Psoas muscle (tissue), 7 donors: ENCODE measurements at regions not wholly inside any gene's neighbourhood (a gene's known extent, or its start where the extent isn't known, plus 50 kb on each side); places are given as distances from the start of the nearest gene placed in this dataset.

ENCODE experiments used
- ATAC-seq, 4 donors: fragments of 200-7000 bp; cut with Tn5 transposase; one replicate each; pipeline ENCODE4 v1.9.1; 2020; ENCODE audit warnings: moderate library complexity in 3 of 4, mild to moderate bottlenecking in 2 of 4
- DNase-seq, 2 donors: peaks; one replicate each; pipeline ENCODE4 v3.0.0-alpha.2; 2020
- H3K27ac ChIP-seq: fragments of 200-600 bp; one replicate; pipeline ENCODE4 v1.8.0; 2022
- H3K27me3 ChIP-seq, 3 donors: fragments of 200-600 bp in 1 of 3; one replicate each; pipeline versions ENCODE4 v1.6.1 to v1.8.0; 2013 to 2022; ENCODE audit warnings: low read length in 2 of 3, mild to moderate bottlenecking in 2 of 3, moderate library complexity in 1 of 3; ENCODE audit not compliant: insufficient read depth in 3 of 3
- H3K36me3 ChIP-seq, 2 donors: fragments of 200-600 bp in 1 of 2; one replicate each; pipeline versions ENCODE4 v1.6.1 to v1.8.0; 2013 to 2022; ENCODE audit warnings: low read depth in 1 of 2, mild to moderate bottlenecking in 1 of 2, moderate library complexity in 1 of 2; ENCODE audit not compliant: insufficient read depth in 1 of 2
- H3K4me1 ChIP-seq: fragments of 200-600 bp; one replicate; pipeline ENCODE4 v1.8.0; 2022
- H3K4me3 ChIP-seq: fragments of 200-600 bp; one replicate; pipeline ENCODE4 v1.8.0; 2022; ENCODE audit warnings: mild to moderate bottlenecking
- H3K9me3 ChIP-seq: fragments of 200-600 bp; one replicate; pipeline ENCODE4 v1.8.0; 2022
- CTCF ChIP-seq: fragments of 200-600 bp; IDR thresholded peaks from one replicate; pipeline ENCODE4 v1.8.0; 2022; ENCODE audit warnings: antibody characterized with exemption
- WGBS, 3 donors: extraction: QIAGEN DNeasy Blood & Tissue Kit; methylation state at CpG; one replicate each; pipeline versions ENCODE4 v1.1.6 to v1.1.7; 2013; 5-methylcytosine and 5-hydroxymethylcytosine counted together
- intact Hi-C, 2 donors: fragments of 100-400 bp; cut with DNase I; formaldehyde crosslinking; loops; one replicate each; pipeline versions ENCODE4 v1.11.0 to v1.14.2; 2022
- donor health status: healthy with polysubstance abuse.
- donor health status: DM: no; HTN: no; CAD: no; lungs with moderate emphysema.
- donor health status: Bipolar disorder and iron deficiency.
- donor health status: healthy.
- donor health status: DM: yes; HTN: yes; CAD: no.
- donor health status: DM: no; HTN: no; CAD: no.
- donor health status: DM: yes; HTN: yes; CAD: no.

- no peaks in the 10 kb centered on the region for H3K4me1 ChIP-seq
- no peak overlapping the region for H3K4me3 ChIP-seq
- ATAC-seq, result no peak
- DNase-seq, result no peak
- H3K27ac ChIP-seq, result no peak overlapping the region
- intact Hi-C loops, result no loop called here
- H3K36me3 ChIP-seq, result no peaks in the 10 kb centered on the region
- no peaks in the 10 kb centered on the region for H3K27me3 ChIP-seq
- 83 to 85% (median 84%) methylated on average over 4 of the region's 4 CpGs for WGBS, 3 donors
- TF ChIP-seq CTCF, result no peak
- no peaks in the 10 kb centered on the region for H3K9me3 ChIP-seq
Measured at GRCh38 chr5:17396247-17396646, 101.8 kb upstream of the TAF11L2 start.

GRCh38 chr5:17398431-17398830 is 99.6 kb upstream of the TAF11L2 start:
- TF ChIP-seq CTCF, result no peak
- Histone ChIP-seq H3K4me1 (no peaks in the 10 kb centered on the region), H3K4me3 (no peak overlapping the region), H3K9me3 (no peaks in the 10 kb centered on the region), H3K36me3 (no peaks in the 10 kb centered on the region), H3K27ac (no peak overlapping the region), H3K27me3 (peaks cover 0 to 3% (median 0%) of the 10 kb centered on the region in 3 donors)
- 5 to 14% (median 10%) methylated on average over 4 of the region's 4 CpGs for WGBS, 3 donors
- DNase-seq, result no peak
- intact Hi-C loops, result no loop called here
- no peak for ATAC-seq

GRCh38 chr5:17398866-17399835 is 98.9 kb upstream of the TAF11L2 start:
- no peaks in the 10 kb centered on the region for H3K36me3 ChIP-seq
- TF ChIP-seq CTCF, result no peak
- H3K4me3 ChIP-seq, result no peak overlapping the region
- peaks cover 0 to 3% (median 0%) of the 10 kb centered on the region in 3 donors for H3K27me3 ChIP-seq
- H3K9me3 ChIP-seq, result no peaks in the 10 kb centered on the region
- DNase-seq (no peak), ATAC-seq (no peak)
- 74 to 81% (median 77%) methylated on average over 7 of the region's 7 CpGs for WGBS, 3 donors
- intact Hi-C loops, result no loop called here
- H3K4me1 ChIP-seq, result no peaks in the 10 kb centered on the region
- H3K27ac ChIP-seq, result no peak overlapping the region

GRCh38 chr5:17399931-17400330 is 98.1 kb upstream of the TAF11L2 start:
- DNase-seq (no peak), ATAC-seq (no peak)
- no peaks in the 10 kb centered on the region for H3K4me1 ChIP-seq
- 78 to 84% (median 80%) methylated on average over 3 of the region's 3 CpGs for WGBS, 3 donors
- no peak overlapping the region for H3K27ac ChIP-seq
- no peak overlapping the region for H3K4me3 ChIP-seq
- H3K36me3 ChIP-seq, result no peaks in the 10 kb centered on the region
- H3K9me3 ChIP-seq, result no peaks in the 10 kb centered on the region
- TF ChIP-seq CTCF, result no peak
- intact Hi-C loops, result no loop called here
- H3K27me3 ChIP-seq, result peaks cover 0 to 3% (median 0%) of the 10 kb centered on the region in 3 donors
